K562 (cell line): ENCODE measurements at regions not wholly inside any gene's neighbourhood (a gene's known extent, or its start where the extent isn't known, plus 50 kb on each side); places are given as distances from the start of the nearest gene placed in this dataset.

Experiments
- ATAC-seq: fragments of 200-7000 bp; cut with Tn5 transposase; 3 replicates; pipeline ENCODE4 v1.9.1; 2020; ENCODE audit warnings: moderate library complexity
- BruUV-seq: library from RNA; stranded (reverse); fragments of 400-500 nt; replicated peaks from 2 replicates; lab custom pipeline; 2021; lab: Mats Ljungman, UMichigan
- CTCF ChIA-PET: fragments of 300-600 bp; formaldehyde crosslinking; extraction: SDS; loops from one replicate; lab custom pipeline; 2021; ENCODE audit warnings: low intra/inter-chr PET ratio; lab: Yijun Ruan, JAX
- POLR2A ChIA-PET: fragments of 300-600, 350-650 bp; sonication (Branson Sonifier 250); formaldehyde crosslinking; extraction: SDS; loops from one replicate; lab custom pipeline; 2021; ENCODE audit warnings: antibody characterized with exemption, inconsistent platforms; lab: Yijun Ruan, JAX
- DNase-seq, 4 experiments: peaks; one replicate each; pipeline versions ENCODE4 v3.0.0 to v3.0.0-alpha.2; 2011 to 2018; ENCODE audit warnings: low spot score in 3 of 4, mixed read lengths in 3 of 4; ENCODE audit errors: extremely low read depth in 1 of 4
- FAIRE-seq: peaks from 2 replicates; lab custom pipeline; 2011; peaks lifted over from hg19 to GRCh38; lab: Jason Lieb, UNC
- H2AFZ ChIP-seq: 2 replicates; pipeline ENCODE4 v1.6.0; 2011; ENCODE audit warnings: low read depth, low read length, control low read depth, inconsistent platforms
- H3K27ac ChIP-seq: fragments of 200-600 bp; 3 replicates; pipeline ENCODE4 v1.8.0; 2011; ENCODE audit warnings: low read depth, mild to moderate bottlenecking, control low read depth, inconsistent platforms, low read length, moderate library complexity, mixed read lengths; ENCODE audit errors: extremely low read depth
- H3K27me3 ChIP-seq, 2 experiments: fragments of 300-600 bp in 1 of 2; 2 replicates in 1 of 2; 3 replicates in 1 of 2; pipeline versions ENCODE4 v1.6.0 to v1.8.0; 2011; ENCODE audit warnings: inconsistent platforms in 2 of 2, low read length in 2 of 2, mild to moderate bottlenecking in 1 of 2, mixed read lengths in 1 of 2, moderate library complexity in 1 of 2; ENCODE audit not compliant: control insufficient read depth in 2 of 2, insufficient read depth in 2 of 2
- H3K36me3 ChIP-seq: fragments of 300-600 bp; 3 replicates; pipeline ENCODE4 v1.8.0; 2011; ENCODE audit warnings: mild to moderate bottlenecking, low read length, inconsistent platforms; ENCODE audit not compliant: control insufficient read depth, insufficient read depth
- H3K4me1 ChIP-seq, 2 experiments: fragments of 200-600 bp in 1 of 2; replicated peaks in 1 of 2; 2 replicates in 1 of 2; 3 replicates in 1 of 2; pipeline versions ENCODE4 v1.5.1 to v1.8.0; 2011; ENCODE audit warnings: inconsistent platforms in 2 of 2, low read length in 2 of 2, mild to moderate bottlenecking in 1 of 2, mixed read lengths in 1 of 2, moderate library complexity in 1 of 2; ENCODE audit not compliant: control insufficient read depth in 2 of 2, insufficient read depth in 2 of 2
- H3K4me2 ChIP-seq: 2 replicates; pipeline ENCODE4 v1.6.1; 2011; ENCODE audit warnings: low read length, control low read depth, inconsistent platforms, mixed read lengths; ENCODE audit not compliant: insufficient read depth
- H3K4me3 ChIP-seq: fragments of 200-600 bp; sonication (generic), shearing (Covaris generic); 2 replicates; pipeline ENCODE4 v1.5.1; 2016; ENCODE audit warnings: control low read depth, inconsistent platforms
- H3K79me2 ChIP-seq: fragments of 200-600 bp; 3 replicates; pipeline ENCODE4 v1.8.0; 2011; ENCODE audit warnings: low read length, inconsistent platforms; ENCODE audit not compliant: control insufficient read depth, insufficient read depth
- H3K9ac ChIP-seq, 2 experiments: 2 replicates each; pipeline versions ENCODE4 v1.6.0 to v1.6.1; 2011; ENCODE audit warnings: low read depth in 2 of 2, low read length in 2 of 2, control low read depth in 1 of 2, inconsistent platforms in 1 of 2, mild to moderate bottlenecking in 1 of 2, mixed read lengths in 1 of 2; ENCODE audit not compliant: insufficient read depth in 1 of 2
- H3K9me1 ChIP-seq: one replicate; pipeline ENCODE4 v1.6.0; 2011; ENCODE audit warnings: inconsistent platforms, mild to moderate bottlenecking, low read length, moderate library complexity; ENCODE audit not compliant: control insufficient read depth, insufficient read depth
- H3K9me3 ChIP-seq: replicated peaks from 2 replicates; pipeline ENCODE4 v1.5.1; 2011; ENCODE audit warnings: low read depth, low read length, inconsistent platforms; ENCODE audit not compliant: control insufficient read depth, insufficient read depth
- H4K20me1 ChIP-seq: replicated peaks from 2 replicates; pipeline ENCODE4 v1.6.1; 2011; ENCODE audit warnings: low read length, inconsistent platforms, mixed read lengths; ENCODE audit not compliant: control insufficient read depth, insufficient read depth
- CSDE1 ChIP-seq, 2 experiments: fragments of 450-650 bp; IDR thresholded peaks; 2 replicates each; pipeline ENCODE4 v1.6.1; 2016; ENCODE audit warnings: mild to moderate bottlenecking in 1 of 2
- EHMT2 ChIP-seq: fragments of 450-650 bp; IDR thresholded peaks from 2 replicates; pipeline ENCODE4 v1.6.1; 2018; ENCODE audit warnings: antibody characterized with exemption
- ELF2 ChIP-seq: fragments of 250-450 bp; sonication (Bioruptor Pico); IDR thresholded peaks from 2 replicates; pipeline ENCODE4 v1.5.0; 2021; ENCODE audit warnings: mild to moderate bottlenecking
- HDAC1 ChIP-seq, 2 experiments: fragments of 450-650 bp; IDR thresholded peaks; 2 replicates each; pipeline ENCODE4 v1.6.1; 2016 to 2017; ENCODE audit warnings: inconsistent platforms in 1 of 2, mild to moderate bottlenecking in 1 of 2, moderate library complexity in 1 of 2
- KDM1A ChIP-seq, 2 experiments: fragments of 450-650 bp; IDR thresholded peaks; 2 replicates each; pipeline ENCODE4 v1.6.1; 2016; ENCODE audit warnings: mild to moderate bottlenecking in 2 of 2
- SIN3A ChIP-seq, 2 experiments: fragments of 150-350 bp in 1 of 2; IDR thresholded peaks; 2 replicates each; pipeline ENCODE4 v1.6.1; 2011 to 2016; ENCODE audit warnings: borderline replicate concordance in 2 of 2, low read depth in 2 of 2, low read length in 2 of 2, mild to moderate bottlenecking in 2 of 2, moderate library complexity in 2 of 2; ENCODE audit not compliant: control insufficient read depth in 1 of 2
- SRSF9 ChIP-seq: fragments of 200-400 bp; formaldehyde crosslinking; IDR thresholded peaks from 2 replicates; pipeline ENCODE4 v1.6.1; 2017; ENCODE audit warnings: low read depth, low read length, borderline replicate concordance
- TFAM ChIP-seq: fragments of 250-450 bp; sonication (Bioruptor Pico); conservative IDR thresholded peaks from 2 replicates; pipeline ENCODE4 v1.5.0; 2021; ENCODE audit warnings: mild to moderate bottlenecking, moderate library complexity
- YBX1 ChIP-seq: fragments of 450-650 bp; IDR thresholded peaks from 2 replicates; pipeline ENCODE4 v1.7.1; 2016; ENCODE audit warnings: mild to moderate bottlenecking
- WGBS: fragments of 100-300 bp; shearing (Covaris generic); methylation state at CpG from one replicate; pipeline ENCODE4 v1.1.6; 2016; ENCODE audit warnings: low coverage, mixed read lengths; ENCODE audit not compliant: insufficient coverage; ENCODE audit errors: missing lambda C conversion rate; 5-methylcytosine and 5-hydroxymethylcytosine counted together
- in situ Hi-C: fragments of 300-500 bp; cut with MboI; formaldehyde crosslinking; loops from 4 replicates; pipeline ENCODE4 v1.15.0; 2018; ENCODE audit warnings: inconsistent platforms, mixed read lengths
- intact Hi-C: fragments of 100-400 bp; cut with micrococcal nuclease; formaldehyde crosslinking; loops from 2 replicates; pipeline ENCODE4 v1.14.2; 2022
- TF ChIP-seq, protein P1 (sequence below): fragments of 450-650 bp; IDR thresholded peaks from 2 replicates; pipeline ENCODE4 v1.6.1; 2014; ENCODE audit warnings: low read depth, mild to moderate bottlenecking, moderate library complexity, borderline replicate concordance

DNA sequence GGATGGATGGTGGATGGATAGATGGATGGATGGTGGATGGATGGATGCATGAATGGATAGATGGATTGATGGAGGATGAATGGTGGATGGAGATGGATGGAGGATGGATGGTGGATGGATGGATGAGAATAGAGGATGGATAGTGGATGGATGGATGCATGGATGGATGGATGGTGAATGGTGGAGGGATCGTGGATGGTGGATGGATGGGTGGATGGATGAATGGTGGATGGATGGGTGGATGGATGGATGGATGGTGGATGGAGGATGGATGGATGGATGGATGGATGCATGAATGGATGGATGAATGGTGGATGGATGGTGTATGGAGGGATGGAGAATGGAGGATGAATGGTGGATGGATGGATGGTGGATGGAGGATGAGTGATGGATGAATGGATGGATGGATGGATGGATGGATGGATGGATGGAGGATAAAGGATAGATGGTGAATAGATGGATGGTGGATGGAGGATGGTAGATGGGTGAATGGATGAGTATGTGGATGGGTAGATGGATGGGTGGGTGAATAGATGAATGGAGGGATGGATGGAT, 76.3 kb downstream of the PDGFA start:
- Histone ChIP-seq H3K4me3 (no peak overlapping the region), H3K9me3 (no peaks in the 10 kb centered on the region), H3K4me1 (peaks cover 0 to 33% of the 10 kb centered on the region in 2 experiments; a peak in 3 of 5 replicates), H3K27ac (no peak overlapping the region), H3K9me1 (no peaks in the 10 kb centered on the region)
- intact Hi-C loops = no loop called here
- peak; percentile 23 to 26; a peak in 3 of 4 replicates for TF ChIP-seq KDM1A (IDR thresholded peaks at IDR 0.05)
- TF ChIP-seq ELF2 (CRISPR knock-in tag) = no peak
- TF ChIP-seq YBX1 = 0 out of 2 replicates have a peak, but pooled peaks have one; percentile 31
- no peak for TF ChIP-seq TFAM (CRISPR knock-in tag)
- TF ChIP-seq SRSF9 = no peak
- TF ChIP-seq CSDE1 (IDR thresholded peaks at IDR 0.05) = no peak
- TF ChIP-seq HDAC1 (IDR thresholded peaks at IDR 0.05) = peak in 1 of 2 experiments; percentile 40; a peak in 1 of 4 replicates
- TF ChIP-seq, protein P1, sequence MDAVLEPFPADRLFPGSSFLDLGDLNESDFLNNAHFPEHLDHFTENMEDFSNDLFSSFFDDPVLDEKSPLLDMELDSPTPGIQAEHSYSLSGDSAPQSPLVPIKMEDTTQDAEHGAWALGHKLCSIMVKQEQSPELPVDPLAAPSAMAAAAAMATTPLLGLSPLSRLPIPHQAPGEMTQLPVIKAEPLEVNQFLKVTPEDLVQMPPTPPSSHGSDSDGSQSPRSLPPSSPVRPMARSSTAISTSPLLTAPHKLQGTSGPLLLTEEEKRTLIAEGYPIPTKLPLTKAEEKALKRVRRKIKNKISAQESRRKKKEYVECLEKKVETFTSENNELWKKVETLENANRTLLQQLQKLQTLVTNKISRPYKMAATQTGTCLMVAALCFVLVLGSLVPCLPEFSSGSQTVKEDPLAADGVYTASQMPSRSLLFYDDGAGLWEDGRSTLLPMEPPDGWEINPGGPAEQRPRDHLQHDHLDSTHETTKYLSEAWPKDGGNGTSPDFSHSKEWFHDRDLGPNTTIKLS = no peak
- TF ChIP-seq EHMT2 = peak; percentile 57
- TF ChIP-seq SIN3A (IDR thresholded peaks at IDR 0.05; ENCODE audit: borderline replicate concordance in 2 of 2, control insufficient read depth in 1 of 2, low read depth in 2 of 2, low read length in 2 of 2) = no peak
- TF ChIP-seq, all 486 proteins: peak for 4
- no peak overlapping the region for H3K4me2 ChIP-seq
- no peak for DNase-seq
- no peak for FAIRE-seq
- ATAC-seq = no peak
- H3K36me3 ChIP-seq = no peaks in the 10 kb centered on the region
- no TSS peak for BruUV-seq
- no peaks in the 10 kb centered on the region for H4K20me1 ChIP-seq
- no peak overlapping the region for H2AFZ ChIP-seq
- H3K79me2 ChIP-seq = no peaks in the 10 kb centered on the region
- peaks cover 0 to 18% of the 10 kb centered on the region in 2 experiments; a peak in 3 of 5 replicates for H3K27me3 ChIP-seq
- ChIA-PET POLR2A (no interaction called here), CTCF (no interaction called here)
- H3K9ac ChIP-seq = no peak overlapping the region
- in situ Hi-C loops = no loop called here
- 7% methylated on average over 1 of the region's 1 CpG for WGBS
